Stimulated activated CD4-positive, alpha-beta T cell treated with anti-CD3 and anti-CD28 coated beads, TNF-alpha, amount 100 ng/mL, for 48 hours (primary cell): ENCODE measurements at regions not wholly inside any gene's neighbourhood (a gene's known extent, or its start where the extent isn't known, plus 50 kb on each side); places are given as distances from the start of the nearest gene placed in this dataset.
"Not testable (repeated sequence)": the region's sequence is repeated elsewhere in the genome, so short reads cannot be mapped to it uniquely, and the experiment has no call there.

Experiments used
- DNase-seq, 3 donors: peaks; one replicate each; pipeline ENCODE4 v3.0.0-alpha.2; 2020; ENCODE audit warnings: low read depth in 3 of 3

- DNase-seq = no peak
Measured at GRCh38 chr3:22671848-22672247, 531.3 kb upstream of the UBE2E2 start.

GRCh38 chr3:22684739-22685138, 518.4 kb upstream of the UBE2E2 start:
- DNase-seq = no peak

DNA sequence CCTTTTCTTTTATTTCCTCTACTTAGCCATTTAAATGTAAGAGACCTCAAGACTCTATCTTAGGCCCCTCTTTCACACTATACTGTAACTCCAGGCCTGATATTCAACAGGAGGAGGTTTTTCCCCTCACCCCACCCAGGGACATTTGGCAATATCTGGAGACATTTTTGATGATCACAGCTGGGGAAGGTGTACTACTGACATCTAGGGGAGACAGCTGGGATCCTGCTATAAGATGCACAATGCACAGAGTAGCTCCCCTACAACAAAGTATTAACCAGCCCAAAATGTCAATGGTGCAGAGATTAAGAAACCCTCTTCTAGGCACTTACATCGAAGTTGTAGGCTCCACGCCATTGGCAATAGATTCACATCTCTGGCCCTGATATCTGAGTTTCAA, 517.5 kb upstream of the UBE2E2 start:
- no peak for DNase-seq

- no peak for DNase-seq
Measured at GRCh38 chr3:22691407-22691806, 511.7 kb upstream of the UBE2E2 start.

GRCh38 chr3:22691856-22692628, 511.1 kb upstream of the UBE2E2 start:
- DNase-seq = no peak

- DNase-seq = no peak
Measured at GRCh38 chr3:22700876-22701275, 502.3 kb upstream of the UBE2E2 start.

- no peak for DNase-seq
Measured at GRCh38 chr3:22704166-22704565, 499.0 kb upstream of the UBE2E2 start.

DNA sequence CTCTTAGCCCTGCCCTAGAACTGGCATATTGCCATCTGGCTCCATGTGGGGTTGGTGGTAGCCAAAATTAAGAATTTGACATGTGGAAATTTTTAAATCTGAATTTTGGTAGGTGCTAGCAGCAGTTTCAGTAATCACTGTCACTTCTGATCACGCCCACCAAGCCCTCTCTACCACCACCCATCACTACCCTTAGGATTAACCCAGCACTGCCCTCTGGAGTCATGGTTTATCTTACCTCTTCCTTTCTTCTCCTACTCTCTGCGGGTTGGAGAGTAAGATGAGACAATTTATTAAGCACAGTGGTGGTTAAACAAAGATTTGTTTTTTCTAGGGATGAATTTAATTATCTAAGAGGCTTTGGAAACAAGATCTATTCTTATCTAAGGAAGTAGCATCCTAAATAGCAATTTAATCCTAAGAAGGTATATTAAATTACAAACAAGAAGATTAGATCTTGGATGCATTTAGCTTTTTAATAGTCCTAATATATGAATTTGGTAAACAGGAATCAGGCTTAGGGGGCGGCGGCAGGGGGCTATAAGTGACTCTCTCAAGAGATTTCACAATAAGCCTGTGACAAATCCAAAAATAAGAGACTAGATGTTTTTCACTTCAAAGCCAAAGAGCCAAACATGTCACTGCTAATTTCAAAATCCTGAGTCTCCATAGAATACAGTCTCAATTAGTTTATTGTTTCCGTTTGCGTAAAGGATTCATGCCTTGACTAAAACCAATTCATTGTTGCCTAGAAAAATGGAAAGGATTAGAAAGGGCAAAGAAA, 498.4 kb upstream of the UBE2E2 start:
- DNase-seq = no peak

DNA sequence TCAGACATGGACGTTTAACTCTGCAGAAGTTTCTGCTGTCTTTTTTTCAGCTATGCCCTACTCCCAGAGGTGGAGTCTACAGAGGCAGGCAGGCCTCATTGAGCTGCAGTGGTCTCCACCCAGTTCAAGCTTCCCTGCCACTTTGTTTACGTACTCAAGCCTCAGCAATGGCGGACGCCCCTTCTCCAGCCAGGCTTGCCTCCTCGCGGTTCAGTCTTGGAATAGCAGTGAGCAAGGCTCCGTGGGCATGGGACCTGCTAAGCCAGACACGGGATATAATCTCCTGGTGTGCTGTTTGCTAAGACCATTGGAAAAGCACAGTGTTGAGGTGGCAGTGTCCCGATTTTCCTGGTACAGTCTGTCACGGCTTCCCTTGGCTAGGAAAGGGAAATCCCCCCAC, 496.2 kb upstream of the UBE2E2 start:
- DNase-seq = not testable (repeated sequence)

DNA sequence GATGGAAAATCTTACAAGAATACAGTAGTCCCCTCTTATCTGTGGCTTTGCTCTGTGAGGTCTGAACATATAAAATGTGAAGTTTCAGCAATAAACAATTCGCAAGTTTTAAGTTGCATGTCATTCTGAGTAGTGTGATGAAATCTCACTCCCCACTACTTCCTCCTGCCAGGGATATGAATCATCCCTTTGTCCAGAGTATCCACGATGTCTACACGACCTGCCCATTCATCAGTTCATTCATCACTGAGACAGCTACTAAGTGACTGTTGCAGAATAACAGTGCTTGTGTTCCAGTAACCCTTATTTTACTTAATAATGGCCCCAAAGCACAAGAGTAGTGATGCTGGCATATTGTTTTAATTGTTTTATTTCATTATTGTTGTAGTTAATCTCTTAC, 489.2 kb upstream of the UBE2E2 start:
- DNase-seq = no peak

GRCh38 chr3:22714749-22715148, 488.4 kb upstream of the UBE2E2 start:
- no peak for DNase-seq

GRCh38 chr3:22720596-22720995, 482.5 kb upstream of the UBE2E2 start:
- no peak for DNase-seq

GRCh38 chr3:22724420-22724819, 478.7 kb upstream of the UBE2E2 start:
- no peak for DNase-seq

DNA sequence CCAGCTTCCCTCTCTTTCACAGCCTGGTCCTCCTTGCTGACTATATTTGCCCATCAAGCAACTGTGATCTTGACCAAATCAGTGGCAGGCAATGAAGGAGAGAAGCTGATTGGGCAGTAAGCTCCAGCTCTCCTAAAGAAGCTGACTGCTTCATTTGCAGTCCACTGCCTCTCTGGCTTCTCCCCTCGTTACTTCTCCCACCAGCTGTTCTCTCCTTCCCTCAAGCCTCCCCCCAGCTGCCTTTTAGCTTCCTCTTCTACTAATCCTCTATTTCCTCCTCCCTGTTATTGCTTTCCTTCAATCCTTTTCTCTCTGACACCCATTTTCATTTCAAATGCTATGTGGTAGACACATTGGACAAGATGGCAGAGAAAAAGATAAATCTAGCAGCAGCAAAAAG, 474.7 kb upstream of the UBE2E2 start:
- DNase-seq = no peak

- DNase-seq = no peak
Measured at GRCh38 chr3:22729212-22729611, 473.9 kb upstream of the UBE2E2 start.

DNA sequence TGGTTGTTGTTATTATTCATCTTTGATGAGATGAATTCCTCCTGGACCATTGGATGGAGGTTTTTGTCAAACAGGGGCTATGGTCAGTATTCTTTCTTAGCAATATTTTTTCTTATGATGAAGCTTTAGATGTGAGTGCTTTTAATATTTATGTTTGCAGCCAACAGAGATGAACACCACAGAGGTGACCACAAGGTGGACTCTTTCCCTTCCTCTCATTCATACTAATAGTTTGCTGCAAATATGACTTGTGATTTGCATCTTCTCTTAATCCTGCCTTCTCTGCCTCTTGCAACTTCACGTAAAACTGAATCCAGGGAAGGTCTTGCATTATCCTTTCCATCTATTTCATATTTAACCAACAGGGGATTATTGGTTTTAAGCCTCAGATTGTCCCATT, 473.1 kb upstream of the UBE2E2 start:
- DNase-seq = no peak

DNA sequence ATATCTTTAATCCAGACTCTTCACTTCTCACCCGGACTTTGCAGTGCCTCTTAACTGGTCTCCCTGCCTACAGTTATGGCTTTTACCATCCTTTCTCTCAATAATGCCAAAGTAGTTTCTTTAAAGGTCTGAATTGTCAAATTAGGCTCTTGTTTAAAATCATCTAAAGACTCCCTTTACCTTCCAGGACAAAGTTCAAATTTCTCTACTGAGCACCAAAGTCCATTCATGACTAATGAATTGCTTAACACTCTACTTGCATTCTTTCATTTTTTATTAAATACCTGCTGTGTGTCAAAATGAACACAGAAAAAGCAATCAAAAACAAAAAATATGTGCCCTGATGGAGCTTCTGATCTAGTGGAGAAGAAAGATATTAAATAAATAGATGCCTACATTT, 472.4 kb upstream of the UBE2E2 start:
- no peak for DNase-seq

GRCh38 chr3:22731901-22732300, 471.2 kb upstream of the UBE2E2 start:
- no peak for DNase-seq

- DNase-seq = no peak
Measured at GRCh38 chr3:22732641-22733040, 470.5 kb upstream of the UBE2E2 start.

- no peak for DNase-seq
Measured at GRCh38 chr3:22734207-22734606, 468.9 kb upstream of the UBE2E2 start.

DNA sequence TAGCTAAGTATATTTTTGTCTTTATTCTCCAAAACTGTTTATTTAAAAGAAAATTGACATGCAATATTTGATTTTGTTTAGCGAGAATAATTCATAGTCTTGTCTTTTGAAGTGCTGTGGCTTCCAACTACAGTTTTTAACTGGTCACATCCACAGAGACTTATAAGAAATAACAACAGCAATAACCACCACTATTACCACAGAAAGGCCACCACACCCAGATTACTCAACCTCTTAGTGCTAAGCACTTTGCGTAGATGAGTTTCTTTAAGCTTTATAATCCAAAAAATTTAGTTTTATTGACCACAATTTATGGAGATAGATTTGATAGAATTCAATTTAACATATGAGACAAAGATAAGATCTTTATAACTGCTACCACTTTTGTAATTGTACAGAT, 468.4 kb upstream of the UBE2E2 start:
- no peak for DNase-seq

GRCh38 chr3:22735373-22735772, 467.8 kb upstream of the UBE2E2 start:
- DNase-seq = no peak

DNA sequence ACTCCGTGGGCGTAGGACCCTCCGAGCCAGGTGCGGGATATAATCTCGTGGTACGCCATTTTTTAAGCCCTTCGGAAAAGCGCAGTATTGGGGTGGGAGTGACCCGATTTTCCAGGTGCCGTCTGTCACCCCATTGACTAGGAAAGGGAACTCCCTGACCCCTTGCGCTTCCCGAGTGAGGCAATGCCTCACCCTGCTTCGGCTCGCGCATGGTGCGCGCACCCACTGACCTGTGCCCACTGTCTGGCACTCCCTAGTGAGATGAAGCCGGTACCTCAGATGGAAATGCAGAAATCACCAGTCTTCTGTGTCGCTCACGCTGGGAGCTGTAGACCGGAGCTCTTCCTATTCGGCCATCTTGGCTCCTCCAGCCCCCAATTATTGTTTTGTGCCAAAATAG, 459.7 kb upstream of the UBE2E2 start:
- DNase-seq = not testable (repeated sequence)
